Lower lobe of right lung (tissue), 2 donors: ENCODE measurements at regions not wholly inside any gene's neighbourhood (a gene's known extent, or its start where the extent isn't known, plus 50 kb on each side); places are given as distances from the start of the nearest gene placed in this dataset.

Experiments used
- ATAC-seq, 2 donors: fragments of 200-7000 bp; cut with Tn5 transposase; one replicate each; pipeline ENCODE4 v1.9.1; 2020 to 2022; ENCODE audit warnings: mild to moderate bottlenecking in 2 of 2, moderate library complexity in 2 of 2
- DNase-seq: peaks from one replicate; pipeline ENCODE4 v3.0.0-alpha.2; 2020
- H3K27ac ChIP-seq: fragments of 200-600 bp; one replicate; pipeline ENCODE4 v1.8.0; 2022
- H3K27me3 ChIP-seq: fragments of 200-600 bp; one replicate; pipeline ENCODE4 v1.8.0; 2022; ENCODE audit warnings: low read depth
- H3K36me3 ChIP-seq: fragments of 200-600 bp; one replicate; pipeline ENCODE4 v1.8.0; 2022; ENCODE audit warnings: mild to moderate bottlenecking
- H3K4me1 ChIP-seq: fragments of 200-600 bp; one replicate; pipeline ENCODE4 v1.8.0; 2022
- H3K4me3 ChIP-seq: fragments of 200-600 bp; one replicate; pipeline ENCODE4 v1.8.0; 2022; ENCODE audit warnings: mild to moderate bottlenecking
- H3K9me3 ChIP-seq: fragments of 200-600 bp; one replicate; pipeline ENCODE4 v1.8.0; 2022
- intact Hi-C: fragments of 100-400 bp; cut with DNase I; formaldehyde crosslinking; loops from one replicate; pipeline ENCODE4 v1.11.0; 2022
- TF ChIP-seq, protein P1 (sequence below): fragments of 200-600 bp; IDR thresholded peaks from one replicate; pipeline ENCODE4 v1.8.0; 2022; ENCODE audit warnings: antibody characterized with exemption, mild to moderate bottlenecking
- donor health status: DM: no; HTN: yes; CAD: no; lungs with severe emphysema.

DNA sequence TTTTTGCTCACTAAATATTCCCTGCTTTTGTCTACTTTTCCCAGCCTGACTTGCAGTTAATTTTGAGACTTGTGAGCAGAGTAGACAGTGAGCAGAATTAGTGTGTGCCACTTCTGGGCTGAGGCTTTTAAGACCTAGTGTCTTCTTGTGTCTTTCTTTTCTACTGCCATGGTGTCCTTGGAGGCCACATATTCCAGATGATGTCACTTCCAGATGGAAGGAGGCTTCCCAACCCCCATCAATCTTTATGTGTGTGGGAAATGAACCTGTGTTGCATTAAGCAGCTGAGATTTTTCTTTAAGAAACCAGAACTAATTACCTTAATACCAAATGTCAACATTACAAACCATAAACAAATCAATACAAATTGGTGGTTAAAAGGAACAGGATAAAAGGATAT lies 774.7 kb upstream of the ROBO1 start:
- ATAC-seq (no peak), DNase-seq (no peak)
- Histone ChIP-seq H3K27ac (no peak overlapping the region), H3K36me3 (no peaks in the 10 kb centered on the region), H3K4me3 (no peak overlapping the region), H3K9me3 (no peaks in the 10 kb centered on the region), H3K4me1 (no peaks in the 10 kb centered on the region), H3K27me3 (no peaks in the 10 kb centered on the region)
- intact Hi-C loops, result no loop called here
- TF ChIP-seq, protein P1, sequence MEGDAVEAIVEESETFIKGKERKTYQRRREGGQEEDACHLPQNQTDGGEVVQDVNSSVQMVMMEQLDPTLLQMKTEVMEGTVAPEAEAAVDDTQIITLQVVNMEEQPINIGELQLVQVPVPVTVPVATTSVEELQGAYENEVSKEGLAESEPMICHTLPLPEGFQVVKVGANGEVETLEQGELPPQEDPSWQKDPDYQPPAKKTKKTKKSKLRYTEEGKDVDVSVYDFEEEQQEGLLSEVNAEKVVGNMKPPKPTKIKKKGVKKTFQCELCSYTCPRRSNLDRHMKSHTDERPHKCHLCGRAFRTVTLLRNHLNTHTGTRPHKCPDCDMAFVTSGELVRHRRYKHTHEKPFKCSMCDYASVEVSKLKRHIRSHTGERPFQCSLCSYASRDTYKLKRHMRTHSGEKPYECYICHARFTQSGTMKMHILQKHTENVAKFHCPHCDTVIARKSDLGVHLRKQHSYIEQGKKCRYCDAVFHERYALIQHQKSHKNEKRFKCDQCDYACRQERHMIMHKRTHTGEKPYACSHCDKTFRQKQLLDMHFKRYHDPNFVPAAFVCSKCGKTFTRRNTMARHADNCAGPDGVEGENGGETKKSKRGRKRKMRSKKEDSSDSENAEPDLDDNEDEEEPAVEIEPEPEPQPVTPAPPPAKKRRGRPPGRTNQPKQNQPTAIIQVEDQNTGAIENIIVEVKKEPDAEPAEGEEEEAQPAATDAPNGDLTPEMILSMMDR, result no peak

DNA sequence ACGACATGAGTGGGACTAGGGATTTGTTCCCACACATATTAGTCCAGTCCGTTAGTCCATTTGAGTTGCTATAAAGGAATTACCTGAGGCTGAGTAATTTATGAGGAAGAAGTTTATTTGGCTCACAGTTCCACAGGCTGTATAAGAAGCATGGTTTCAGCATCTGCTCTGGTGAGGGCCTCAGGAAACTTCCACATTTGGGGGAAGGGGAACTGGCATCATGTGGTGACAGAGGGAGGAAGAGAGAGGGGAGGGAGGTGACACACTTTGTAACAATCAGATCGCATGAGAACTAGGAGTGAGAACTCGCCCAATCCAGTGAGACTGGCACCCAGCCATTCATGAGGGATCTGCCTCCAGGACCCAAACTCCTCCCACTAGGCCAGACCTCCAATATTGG lies 769.9 kb upstream of the ROBO1 start:
- intact Hi-C loops, result no loop called here
- TF ChIP-seq, protein P1, result no peak
- ATAC-seq, result no peak

DNA sequence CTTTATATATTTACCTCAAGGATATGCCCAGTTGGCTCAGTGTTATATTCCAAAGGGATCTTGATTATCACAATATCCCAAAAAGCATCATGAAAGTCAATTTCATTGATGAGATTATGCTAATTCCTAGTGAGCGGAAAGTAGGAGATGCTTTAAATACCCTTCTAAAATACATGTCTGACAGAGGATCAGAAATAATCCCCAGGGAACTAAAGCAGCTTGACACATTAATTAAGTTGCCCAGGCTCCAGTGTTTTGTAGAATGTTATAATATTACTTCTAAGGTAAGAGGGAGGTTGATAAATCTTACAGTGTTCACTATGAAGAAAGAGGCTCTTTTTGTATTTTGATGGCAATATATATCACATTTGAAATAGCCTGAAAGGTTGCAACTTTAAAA lies 767.5 kb upstream of the ROBO1 start:
- no peaks in the 10 kb centered on the region for H3K9me3 ChIP-seq
- no peak overlapping the region for H3K27ac ChIP-seq
- no peaks in the 10 kb centered on the region for H3K27me3 ChIP-seq
- TF ChIP-seq, protein P1, result no peak
- DNase-seq (no peak), ATAC-seq (no peak)
- intact Hi-C loops, result no loop called here
- H3K4me1 ChIP-seq, result no peaks in the 10 kb centered on the region
- no peaks in the 10 kb centered on the region for H3K36me3 ChIP-seq
- H3K4me3 ChIP-seq, result no peak overlapping the region

More for the DNA sequence above, 769.9 kb upstream of the ROBO1 start:
- DNase-seq, result no peak
- no peak overlapping the region for H3K4me3 ChIP-seq
- H3K9me3 ChIP-seq, result no peaks in the 10 kb centered on the region
- H3K36me3 ChIP-seq, result no peaks in the 10 kb centered on the region
- H3K4me1 ChIP-seq, result no peaks in the 10 kb centered on the region
- H3K27ac ChIP-seq, result no peak overlapping the region
- H3K27me3 ChIP-seq, result no peaks in the 10 kb centered on the region

DNA sequence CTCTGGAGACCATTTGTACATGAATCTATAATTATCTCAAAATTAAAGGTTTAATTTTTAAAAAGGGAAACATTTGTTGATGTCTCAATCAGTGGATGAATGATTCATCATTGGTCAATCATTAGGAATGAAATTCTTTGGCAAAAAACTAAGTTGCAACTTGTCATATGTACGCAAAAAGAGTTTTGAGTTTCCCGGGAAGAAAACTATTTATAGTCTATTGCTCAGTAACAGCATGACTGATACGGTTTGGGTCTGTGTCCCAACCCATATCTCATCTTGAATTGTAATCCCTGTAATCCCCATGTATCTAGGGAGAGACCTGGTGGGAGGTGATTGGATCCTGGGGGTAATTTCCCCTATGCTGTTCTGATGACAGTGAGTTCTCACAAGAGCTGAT lies 765.8 kb upstream of the ROBO1 start:
- DNase-seq, result no peak
- H3K9me3 ChIP-seq, result no peaks in the 10 kb centered on the region
- H3K4me3 ChIP-seq, result no peak overlapping the region
- no peaks in the 10 kb centered on the region for H3K4me1 ChIP-seq
- H3K27me3 ChIP-seq, result no peaks in the 10 kb centered on the region
- H3K36me3 ChIP-seq, result no peaks in the 10 kb centered on the region
- intact Hi-C loops, result no loop called here
- TF ChIP-seq, protein P1, result no peak
- H3K27ac ChIP-seq, result no peak overlapping the region
- no peak for ATAC-seq

DNA sequence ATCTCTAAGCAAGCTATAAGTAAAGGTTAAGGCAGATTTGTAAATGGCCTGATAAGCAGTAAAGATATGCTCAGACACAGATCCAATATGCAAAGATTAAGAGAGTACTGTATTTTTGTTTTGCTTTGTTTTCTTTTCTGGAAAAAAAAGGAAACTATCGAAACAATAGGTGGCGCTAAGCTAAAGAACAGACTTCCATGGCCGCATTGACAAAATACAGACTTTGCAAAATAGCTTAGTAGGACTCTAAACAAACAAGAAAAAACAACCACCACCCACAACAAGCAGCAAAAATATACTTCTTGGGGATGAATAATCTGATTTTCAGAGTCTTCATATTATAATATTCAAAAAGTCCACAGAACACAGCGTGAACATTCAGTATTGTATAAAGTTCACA lies 758.4 kb upstream of the ROBO1 start:
- intact Hi-C loops, result no loop called here
- DNase-seq, result no peak

More for the DNA sequence above, 758.4 kb upstream of the ROBO1 start:
- Histone ChIP-seq H3K27ac (no peak overlapping the region), H3K27me3 (no peaks in the 10 kb centered on the region), H3K36me3 (no peaks in the 10 kb centered on the region), H3K4me3 (no peak overlapping the region), H3K9me3 (no peaks in the 10 kb centered on the region), H3K4me1 (no peaks in the 10 kb centered on the region)
- no peak for ATAC-seq
- TF ChIP-seq, protein P1, result no peak
